Mammary epithelial cell (primary cell): ENCODE measurements at regions not wholly inside any gene's neighbourhood (a gene's known extent, or its start where the extent isn't known, plus 50 kb on each side); places are given as distances from the start of the nearest gene placed in this dataset.

Source experiments
- CTCF ChIP-seq, 2 donors: IDR thresholded peaks in 1 of 2; conservative IDR thresholded peaks in 1 of 2; 2 replicates each; pipeline ENCODE4 v1.5.1; 2011 to 2012; ENCODE audit warnings: inconsistent platforms in 2 of 2, low read length in 2 of 2, mild to moderate bottlenecking in 2 of 2, control low read depth in 1 of 2, low read depth in 1 of 2; ENCODE audit not compliant: insufficient read depth in 1 of 2; ENCODE audit errors: extremely low read depth in 1 of 2
- EZH2 ChIP-seq: IDR thresholded peaks from 2 replicates; pipeline ENCODE4 v1.6.1; 2012; ENCODE audit warnings: low read length, inconsistent platforms, borderline replicate concordance

- TF ChIP-seq CTCF (conservative IDR thresholded peaks at IDR 0.05 in 1 of 2, IDR thresholded peaks at IDR 0.05 in 1 of 2; ENCODE audit: extremely low read depth in 1 of 2, insufficient read depth in 1 of 2, low read depth in 1 of 2, low read length in 2 of 2): no peak
- no peak for TF ChIP-seq EZH2
Observed at GRCh38 chr14:38047195-38047902, 160.4 kb upstream of the SSTR1 start.
